GM12878 (cell line): ENCODE measurements at regions not wholly inside any gene's neighbourhood (a gene's known extent, or its start where the extent isn't known, plus 50 kb on each side); places are given as distances from the start of the nearest gene placed in this dataset.

Experiments used
- ATAC-seq: fragments of 200-7000 bp; cut with Tn5 transposase; 3 replicates; pipeline ENCODE4 v1.9.1; 2020; ENCODE audit warnings: mild to moderate bottlenecking, moderate library complexity
- BruUV-seq: library from RNA; stranded (reverse); fragments of 400-500 nt; replicated peaks from 2 replicates; lab custom pipeline; 2021; lab: Mats Ljungman, UMichigan
- CTCF ChIA-PET: fragments of 300-600 bp; sonication (Branson Sonifier 250); formaldehyde crosslinking; extraction: SDS; loops from one replicate; lab custom pipeline; 2021; ENCODE audit warnings: inconsistent platforms; lab: Yijun Ruan, JAX
- POLR2A ChIA-PET: fragments of 350-600 bp; formaldehyde crosslinking; extraction: SDS; loops from one replicate; lab custom pipeline; 2021; ENCODE audit warnings: inconsistent platforms; lab: Charles Lee
- RAD21 ChIA-PET: fragments of 300-600 bp; sonication (Branson Sonifier 250); formaldehyde crosslinking; loops from one replicate; lab custom pipeline; 2023; ENCODE audit warnings: antibody characterized with exemption; ENCODE audit not compliant: unreplicated experiment; lab: Charles Lee
- SMC1A ChIA-PET: fragments of 300-600 bp; sonication (Branson Sonifier 250); formaldehyde crosslinking; loops from one replicate; lab custom pipeline; 2023; ENCODE audit not compliant: unreplicated experiment, uncharacterized antibody; lab: Charles Lee
- DNase-seq: peaks from one replicate; pipeline ENCODE4 v3.0.0-alpha.2; 2011; ENCODE audit warnings: low read depth, low spot score
- FAIRE-seq: peaks from 3 replicates; lab custom pipeline; 2011; peaks lifted over from hg19 to GRCh38; lab: Jason Lieb, UNC
- H2AFZ ChIP-seq: 2 replicates; pipeline ENCODE4 v1.6.0; 2011; ENCODE audit warnings: low read depth, low read length, control low read depth; ENCODE audit not compliant: control insufficient read depth
- H3K27ac ChIP-seq: 2 replicates; pipeline ENCODE4 v1.5.1; 2011; ENCODE audit warnings: control low read depth; ENCODE audit not compliant: control insufficient read depth, insufficient read depth
- H3K27me3 ChIP-seq, 2 experiments: replicated peaks in 1 of 2; 2 replicates each; pipeline versions ENCODE4 v1.6.0 to v1.6.1; 2011; ENCODE audit warnings: low read length in 1 of 2; ENCODE audit not compliant: control insufficient read depth in 2 of 2, insufficient read depth in 2 of 2
- H3K36me3 ChIP-seq, 2 experiments: 2 replicates each; pipeline ENCODE4 v1.5.1; 2011; ENCODE audit warnings: low read length in 1 of 2; ENCODE audit not compliant: control insufficient read depth in 2 of 2, insufficient read depth in 2 of 2
- H3K4me1 ChIP-seq: 2 replicates; pipeline ENCODE4 v1.6.1; 2011; ENCODE audit warnings: mild to moderate bottlenecking, low read length, moderate library complexity, mixed read lengths; ENCODE audit not compliant: control insufficient read depth, insufficient read depth
- H3K4me2 ChIP-seq: 2 replicates; pipeline ENCODE4 v1.6.0; 2011; ENCODE audit warnings: control low read depth; ENCODE audit not compliant: control insufficient read depth, insufficient read depth
- H3K4me3 ChIP-seq: fragments of 200-600 bp; sonication (generic); 2 replicates; pipeline ENCODE4 v1.5.1; 2016
- H3K79me2 ChIP-seq: 2 replicates; pipeline ENCODE4 v1.6.0; 2011; ENCODE audit warnings: low read length; ENCODE audit not compliant: control insufficient read depth, insufficient read depth
- H3K9ac ChIP-seq: 2 replicates; pipeline ENCODE4 v1.8.0; 2011; ENCODE audit warnings: low read length, control low read depth, mixed read lengths; ENCODE audit not compliant: control insufficient read depth, insufficient read depth
- H3K9me3 ChIP-seq: replicated peaks from 3 replicates; pipeline ENCODE4 v1.5.1; 2011; ENCODE audit warnings: mild to moderate bottlenecking, low read length; ENCODE audit not compliant: control insufficient read depth, insufficient read depth
- H4K20me1 ChIP-seq: 2 replicates; pipeline ENCODE4 v1.6.0; 2011; ENCODE audit not compliant: control insufficient read depth, insufficient read depth
- BCLAF1 ChIP-seq: fragments of 450-650 bp; IDR thresholded peaks from 2 replicates; pipeline ENCODE4 v1.6.1; 2017; ENCODE audit warnings: antibody characterized with exemption, mild to moderate bottlenecking, moderate library complexity
- CREB1 ChIP-seq: IDR thresholded peaks from 2 replicates; pipeline ENCODE4 v1.6.1; 2012; ENCODE audit warnings: low read depth, mild to moderate bottlenecking, inconsistent platforms
- FOXK2 ChIP-seq: fragments of 450-650 bp; IDR thresholded peaks from 2 replicates; pipeline ENCODE4 v1.6.1; 2017; ENCODE audit warnings: mild to moderate bottlenecking, moderate library complexity
- HDAC2 ChIP-seq: fragments of 200-600 bp; sonication (generic); IDR thresholded peaks from 2 replicates; pipeline ENCODE4 v1.6.1; 2017
- JUND ChIP-seq: IDR thresholded peaks from 2 replicates; pipeline ENCODE4 v1.6.1; 2012; ENCODE audit warnings: low read depth, mild to moderate bottlenecking, low read length, improper control_type of control experiment, moderate library complexity
- KDM1A ChIP-seq: fragments of 200-600 bp; sonication (generic); IDR thresholded peaks from 2 replicates; pipeline ENCODE4 v1.6.1; 2016; ENCODE audit warnings: borderline replicate concordance
- MEF2B ChIP-seq: fragments of 450-650 bp; IDR thresholded peaks from 2 replicates; pipeline ENCODE4 v1.6.1; 2018; ENCODE audit warnings: mild to moderate bottlenecking, moderate library complexity; ENCODE audit not compliant: partially characterized antibody, poor library complexity, severe bottlenecking
- NFIC ChIP-seq: IDR thresholded peaks from 2 replicates; pipeline ENCODE4 v1.6.1; 2012; ENCODE audit warnings: low read depth, mild to moderate bottlenecking, inconsistent platforms, low read length, moderate library complexity
- NFYA ChIP-seq: IDR thresholded peaks from 2 replicates; pipeline ENCODE4 v1.6.1; 2011; ENCODE audit warnings: low read depth, mild to moderate bottlenecking, low read length, improper control_type of control experiment, borderline replicate concordance
- REST ChIP-seq: IDR thresholded peaks from 2 replicates; pipeline ENCODE4 v1.6.1; 2012; ENCODE audit warnings: mild to moderate bottlenecking, low read depth, low read length
- YY1 ChIP-seq: IDR thresholded peaks from 2 replicates; pipeline ENCODE4 v1.6.1; 2011; ENCODE audit warnings: low read depth, mild to moderate bottlenecking, low read length
- ZNF217 ChIP-seq: fragments of 450-650 bp; IDR thresholded peaks from 2 replicates; pipeline ENCODE4 v1.6.1; 2017; ENCODE audit warnings: antibody characterized with exemption, mild to moderate bottlenecking
- ZNF24 ChIP-seq: fragments of 450-650 bp; IDR thresholded peaks from 2 replicates; pipeline ENCODE4 v1.6.1; 2017; ENCODE audit warnings: antibody characterized with exemption, mild to moderate bottlenecking
- WGBS: methylation state at CpG from one replicate; pipeline ENCODE4 v1.1.6; 2016; ENCODE audit warnings: low lambda C conversion rate; ENCODE audit not compliant: insufficient replicate concordance, insufficient coverage; ENCODE audit errors: missing lambda C conversion rate; 5-methylcytosine and 5-hydroxymethylcytosine counted together
- in situ Hi-C: fragments of 300-500 bp; cut with MboI; formaldehyde crosslinking; loops from 9 replicates; pipeline ENCODE4 v1.14.3; 2018; ENCODE audit warnings: mixed read lengths
- intact Hi-C: fragments of 100-400 bp; cut with micrococcal nuclease; formaldehyde crosslinking; loops from one replicate; pipeline ENCODE4 v1.14.2; 2022; ENCODE audit not compliant: unreplicated experiment

GRCh38 chr3:116947148-116947547 is 237.6 kb downstream of the TUSC7 start (continued):
- TF ChIP-seq NFIC = peak; percentile 30; the same call in 1 of the 2 replicates

- SMC1A ChIA-PET = no interaction called here
- peak; percentile 18 for FAIRE-seq
These were observed 238.2 kb downstream of the TUSC7 start for GRCh38 chr3:116947809-116948208.

More at GRCh38 chr3:116947809-116948208, 238.2 kb downstream of the TUSC7 start:
- DNase-seq = no peak
- intact Hi-C loops = no loop called here
- ChIA-PET RAD21 (no interaction called here), CTCF (interaction anchor here (1.1 kb wide), 1 partner anchor 43 kb away, joined by 3 read pairs; no protein-coding TSS in a partner anchor), POLR2A (no interaction called here)
- no peak overlapping the region for H3K27ac ChIP-seq
- H3K9ac ChIP-seq = no peak overlapping the region
- no peaks in the 10 kb centered on the region for H3K9me3 ChIP-seq
- no peaks in the 10 kb centered on the region for H4K20me1 ChIP-seq
- in situ Hi-C loops = no loop called here
- no peak overlapping the region for H3K4me2 ChIP-seq
- no peak overlapping the region for H2AFZ ChIP-seq
- H3K27me3 ChIP-seq = no peaks in the 10 kb centered on the region; a peak in 1 of 4 replicates
- WGBS = 44% methylated on average over 3 of the region's 3 CpGs
- TF ChIP-seq ZNF24 (no peak), JUND (no peak), HDAC2 (no peak), KDM1A (no peak), YY1 (no peak), REST (no peak), MEF2B (no peak), NFYA (no peak), ZNF217 (no peak), FOXK2 (no peak), CREB1 (no peak), BCLAF1 (no peak)
- no peak overlapping the region for H3K4me3 ChIP-seq
- H3K36me3 ChIP-seq = no peaks in the 10 kb centered on the region
- no peaks in the 10 kb centered on the region for H3K79me2 ChIP-seq
- no peaks in the 10 kb centered on the region for H3K4me1 ChIP-seq
- peak; percentile 39; the same call in 2 of the 3 replicates for ATAC-seq
- BruUV-seq = no TSS peak
